Limb (tissue), 2 donors: ENCODE measurements at regions not wholly inside any gene's neighbourhood (a gene's known extent, or its start where the extent isn't known, plus 50 kb on each side); places are given as distances from the start of the nearest gene placed in this dataset.

Experiments used
- DNase-seq, 2 donors: peaks; one replicate each; pipeline ENCODE4 v3.0.0-alpha.2; 2016; ENCODE audit errors: extremely low spot score in 2 of 2

GRCh38 chr3:41138146-41138545, 61.2 kb upstream of the CTNNB1 start:
- DNase-seq: no peak

GRCh38 chr3:41138601-41139000, 60.7 kb upstream of the CTNNB1 start:
- no peak for DNase-seq

DNA sequence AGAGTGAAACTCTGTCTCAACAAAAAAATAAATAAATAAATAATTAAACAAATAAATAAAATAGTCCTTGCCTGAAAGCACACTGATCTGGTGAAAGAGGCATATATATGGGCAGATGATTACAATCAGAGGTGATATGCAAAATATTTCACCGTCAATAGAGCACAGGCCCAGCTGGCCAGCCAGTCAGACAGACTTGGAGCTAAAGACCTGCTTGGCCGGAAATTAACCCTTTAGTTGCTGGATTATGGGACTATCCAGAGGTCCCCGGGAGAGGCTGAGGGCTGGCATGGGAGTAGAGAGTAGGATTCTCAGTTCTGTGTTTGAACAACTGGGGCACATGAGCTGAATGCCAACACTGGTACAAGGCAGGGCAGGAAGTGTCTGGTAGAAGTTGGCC, 59.1 kb upstream of the CTNNB1 start:
- DNase-seq: no peak

DNA sequence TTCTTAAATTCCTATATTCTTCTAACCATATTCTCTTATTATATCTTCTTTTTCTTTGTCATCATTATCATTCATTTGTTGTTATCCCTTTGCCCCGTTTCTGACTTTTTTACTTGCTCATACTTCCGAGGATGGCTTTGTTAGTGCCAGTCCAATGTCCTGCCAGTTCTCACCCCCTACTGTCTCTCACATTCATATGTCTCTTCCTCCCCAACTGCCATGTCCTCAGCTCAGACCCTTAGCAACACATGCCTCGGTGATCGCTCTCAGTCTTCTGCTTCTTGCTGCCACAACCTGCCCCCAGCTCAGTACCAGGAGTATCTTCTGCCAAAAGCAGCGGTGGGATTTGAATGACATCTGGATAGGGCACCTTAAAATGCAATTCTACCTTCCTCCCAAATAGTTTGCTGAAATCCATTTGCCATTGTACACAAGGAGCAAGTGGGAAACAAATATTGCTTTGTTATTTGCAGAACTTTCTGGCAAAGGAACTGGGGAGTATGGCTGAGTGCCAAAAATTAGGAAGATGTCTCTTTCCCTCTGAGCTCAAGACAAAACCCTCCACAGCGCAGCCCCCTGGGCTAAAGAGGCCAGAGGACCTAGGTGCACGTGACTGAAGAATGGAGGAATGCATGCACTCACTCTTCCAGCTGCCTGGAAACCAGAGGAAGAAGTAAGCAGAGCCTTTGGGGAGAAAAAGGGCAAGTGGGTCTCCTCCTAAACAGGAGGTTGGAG, 57.7 kb upstream of the CTNNB1 start:
- DNase-seq: no peak

DNA sequence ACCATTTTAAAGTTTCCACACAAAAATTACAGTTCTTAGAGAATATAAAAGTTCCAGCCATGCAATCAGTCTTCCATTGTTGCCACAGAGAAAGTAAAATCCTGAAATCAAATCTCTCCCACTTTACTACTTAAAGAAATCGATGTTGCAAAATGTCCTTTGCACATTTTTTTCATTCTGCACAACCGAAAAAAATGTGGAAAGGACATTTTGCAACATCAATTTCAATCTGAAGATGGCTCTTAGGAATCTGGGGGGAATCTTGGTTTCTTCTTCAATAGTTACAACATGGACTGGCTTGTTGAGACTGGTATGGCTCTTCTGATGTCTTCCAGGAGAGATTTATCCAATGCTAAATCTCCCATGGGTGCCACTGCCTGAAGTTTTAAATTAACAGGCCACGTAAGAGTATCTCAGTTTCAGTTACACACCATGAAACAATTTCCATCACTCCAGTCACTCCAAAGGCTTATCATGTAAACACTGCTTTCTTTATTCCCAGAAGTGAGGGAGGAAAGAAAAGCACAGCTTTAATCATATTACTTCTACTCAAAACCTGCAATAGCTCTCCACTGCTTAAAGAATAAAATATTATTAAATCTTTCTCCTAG, 55.8 kb upstream of the CTNNB1 start:
- no peak for DNase-seq

DNA sequence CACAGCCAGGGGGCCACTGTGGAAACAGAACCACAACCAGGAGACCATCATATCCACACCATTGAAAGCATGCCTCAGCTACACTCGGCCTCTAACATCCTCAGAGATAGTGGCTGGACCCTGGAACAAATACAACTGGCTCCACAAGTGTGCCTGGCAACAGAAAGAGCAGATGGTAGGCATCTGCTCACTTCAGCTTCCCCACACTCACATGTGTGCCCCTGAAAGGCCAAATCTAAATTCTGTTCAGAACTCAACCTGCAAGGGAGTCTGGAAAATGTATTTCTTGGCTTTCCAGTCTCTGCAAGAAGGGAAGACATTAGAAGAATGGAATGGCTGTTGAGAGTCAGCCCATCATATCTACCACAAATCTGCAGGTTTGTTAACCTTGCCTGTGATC, 54.7 kb upstream of the CTNNB1 start:
- no peak for DNase-seq

GRCh38 chr3:41148478-41148877, 50.8 kb upstream of the CTNNB1 start:
- DNase-seq: no peak

DNA sequence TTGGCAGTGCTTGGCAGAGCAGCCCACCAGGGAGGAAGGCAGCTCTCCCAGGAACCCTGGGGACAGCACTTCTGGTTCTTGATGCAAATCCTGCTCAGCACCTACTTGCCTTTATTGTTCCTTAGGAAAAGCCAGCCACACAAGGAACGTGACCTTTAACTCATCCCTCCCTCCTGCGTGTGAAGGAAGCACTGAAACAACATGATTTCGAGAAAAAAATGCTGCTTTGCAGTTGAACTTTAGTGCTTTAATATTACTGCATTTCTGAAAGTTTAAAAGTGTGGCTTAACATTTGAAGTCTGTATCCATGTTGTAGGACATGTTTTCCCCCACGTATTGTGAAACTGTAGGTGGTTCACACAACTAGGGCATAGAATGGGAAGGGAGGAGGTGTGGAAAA, 50.4 kb upstream of the CTNNB1 start:
- DNase-seq: no peak
